Activated B cell treated with CpG ODN at 0.5 μM for 24 hours (primary cell): ENCODE measurements at regions not wholly inside any gene's neighbourhood (a gene's known extent, or its start where the extent isn't known, plus 50 kb on each side); places are given as distances from the start of the nearest gene placed in this dataset.
"Not testable (repeated sequence)": the region's sequence is repeated elsewhere in the genome, so short reads cannot be mapped to it uniquely, and the experiment has no call there.

Experiments
- ATAC-seq: fragments of 200-7000 bp; cut with Tn5 transposase; one replicate; pipeline ENCODE4 v1.10.0; 2021; ENCODE audit warnings: low read depth, mild to moderate bottlenecking, moderate library complexity
- CTCF ChIA-PET: fragments of 350-600 bp; sonication (Branson Sonifier 250); formaldehyde crosslinking; loops from one replicate; lab custom pipeline; 2021; ENCODE audit warnings: antibody characterized with exemption; lab: Charles Lee
- POLR2A ChIA-PET: fragments of 350-600 bp; sonication (Branson Sonifier 250); formaldehyde crosslinking; loops from one replicate; lab custom pipeline; 2021; ENCODE audit warnings: antibody characterized with exemption; lab: Charles Lee
- DNase-seq: peaks from one replicate; pipeline ENCODE4 v3.0.0; 2022
- H3K27ac Mint-ChIP-seq: one replicate; pipeline ENCODE4 v1.8.0; 2020; ENCODE audit warnings: mixed read lengths
- H3K27me3 Mint-ChIP-seq: one replicate; pipeline ENCODE4 v1.8.0; 2021; ENCODE audit warnings: mixed read lengths
- H3K36me3 Mint-ChIP-seq: one replicate; pipeline ENCODE4 v1.8.0; 2021; ENCODE audit warnings: low read depth, mixed read lengths
- H3K4me1 Mint-ChIP-seq: one replicate; pipeline ENCODE4 v1.8.0; 2021; ENCODE audit warnings: mixed read lengths
- H3K4me3 Mint-ChIP-seq: one replicate; pipeline ENCODE4 v1.8.0; 2020; ENCODE audit warnings: mild to moderate bottlenecking, mixed read lengths
- H3K9me3 Mint-ChIP-seq: one replicate; pipeline ENCODE4 v1.8.0; 2020; ENCODE audit warnings: mixed read lengths
- CTCF ChIP-seq: fragments of 200-600 bp; IDR thresholded peaks from one replicate; pipeline ENCODE4 v1.8.0; 2022; ENCODE audit warnings: antibody characterized with exemption, mild to moderate bottlenecking
- intact Hi-C: fragments of 100-400 bp; cut with micrococcal nuclease; formaldehyde crosslinking; loops from one replicate; pipeline ENCODE4 v1.15.1; 2024

DNA sequence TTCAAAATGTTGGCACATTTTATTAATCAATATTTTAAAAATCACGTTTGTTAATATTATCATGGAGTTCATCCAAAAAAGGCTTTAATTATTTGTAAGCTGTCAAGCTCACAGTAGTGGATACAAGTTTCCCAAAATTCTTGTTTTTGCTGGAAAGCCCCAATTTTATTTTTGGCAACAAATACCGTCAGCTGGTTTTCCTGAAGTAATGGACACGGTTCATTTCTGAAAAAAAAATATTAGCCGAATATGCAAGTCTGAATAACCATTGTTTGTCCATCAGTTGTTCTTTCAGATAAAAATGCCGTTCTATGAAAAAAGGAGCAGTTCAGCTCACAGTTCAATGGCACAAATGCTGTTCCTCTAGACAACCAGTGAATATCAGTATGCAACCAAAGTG lies 101.5 kb upstream of the RAI14 start:
- ChIA-PET CTCF (no interaction called here), POLR2A (no interaction called here)
- Mint-ChIP-seq H3K9me3 (no peaks in the 10 kb centered on the region), H3K4me1 (no peaks in the 10 kb centered on the region), H3K36me3 (no peaks in the 10 kb centered on the region), H3K4me3 (no peak overlapping the region), H3K27ac (no peak overlapping the region), H3K27me3 (peaks cover 2% of the 10 kb centered on the region)
- intact Hi-C loops = no loop called here
- TF ChIP-seq CTCF = no peak
- DNase-seq (no peak), ATAC-seq (no peak)

DNA sequence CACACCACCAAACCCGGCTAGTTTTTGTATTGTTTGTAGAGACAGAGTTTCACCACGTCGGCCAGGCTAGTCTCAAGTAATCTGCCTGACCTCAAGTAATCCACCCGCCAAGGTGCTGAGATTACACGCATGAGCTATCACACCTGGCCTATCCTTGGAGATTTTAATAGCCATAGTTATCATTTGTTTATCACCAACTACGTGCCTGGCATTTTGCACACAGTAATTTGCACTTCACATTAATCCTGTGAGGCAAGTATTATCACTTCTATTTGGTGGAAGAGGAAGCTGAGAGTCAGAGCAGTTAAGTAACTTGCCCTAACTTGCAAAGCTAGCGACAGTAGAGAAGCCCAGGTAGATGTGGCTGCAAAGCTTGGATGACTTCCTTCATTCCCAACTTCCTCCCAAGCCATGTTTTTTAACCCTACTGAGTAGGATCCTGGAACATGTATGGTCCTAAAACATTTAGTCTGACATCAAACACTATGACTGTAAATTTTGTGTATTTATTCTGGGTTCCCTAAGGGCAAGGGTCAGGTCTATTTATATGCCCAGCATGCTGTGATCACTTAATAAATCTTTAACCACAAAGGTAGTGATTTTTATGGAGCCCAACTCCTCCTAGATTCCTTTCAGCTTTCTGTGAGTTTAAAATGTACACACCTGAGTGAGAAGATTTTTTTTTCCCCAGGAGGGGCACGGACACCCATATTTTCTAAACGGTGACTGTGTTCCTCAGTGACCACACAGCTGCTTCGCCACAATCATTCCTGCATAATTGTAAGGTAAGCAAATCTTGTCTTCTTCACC lies 100.2 kb upstream of the RAI14 start:
- peaks cover 2% of the 10 kb centered on the region for H3K27me3 Mint-ChIP-seq
- TF ChIP-seq CTCF = no peak
- no peaks in the 10 kb centered on the region for H3K36me3 Mint-ChIP-seq
- ChIA-PET CTCF (no interaction called here), POLR2A (no interaction called here)
- ATAC-seq (no peak), DNase-seq (no peak)
- intact Hi-C loops = no loop called here
- H3K4me3 Mint-ChIP-seq = no peak overlapping the region
- no peaks in the 10 kb centered on the region for H3K9me3 Mint-ChIP-seq
- H3K4me1 Mint-ChIP-seq = no peaks in the 10 kb centered on the region
- H3K27ac Mint-ChIP-seq = no peak overlapping the region

GRCh38 chr5:34556509-34556782 lies 99.7 kb upstream of the RAI14 start:
- no peak for DNase-seq
- TF ChIP-seq CTCF = no peak
- POLR2A ChIA-PET = no interaction called here
- H3K27me3 Mint-ChIP-seq = no peaks in the 10 kb centered on the region
- no peak overlapping the region for H3K4me3 Mint-ChIP-seq
- CTCF ChIA-PET = no interaction called here
- no peaks in the 10 kb centered on the region for H3K9me3 Mint-ChIP-seq
- no peaks in the 10 kb centered on the region for H3K4me1 Mint-ChIP-seq
- H3K36me3 Mint-ChIP-seq = no peaks in the 10 kb centered on the region
- intact Hi-C loops = no loop called here
- no peak for ATAC-seq
- no peak overlapping the region for H3K27ac Mint-ChIP-seq

GRCh38 chr5:34561581-34561980 lies 94.5 kb upstream of the RAI14 start:
- H3K27me3 Mint-ChIP-seq, CTCF ChIA-PET, DNase-seq, POLR2A ChIA-PET, ATAC-seq, H3K9me3 Mint-ChIP-seq, H3K4me1 Mint-ChIP-seq, intact Hi-C loops, H3K36me3 Mint-ChIP-seq, H3K27ac Mint-ChIP-seq, H3K4me3 Mint-ChIP-seq: not testable (repeated sequence)

DNA sequence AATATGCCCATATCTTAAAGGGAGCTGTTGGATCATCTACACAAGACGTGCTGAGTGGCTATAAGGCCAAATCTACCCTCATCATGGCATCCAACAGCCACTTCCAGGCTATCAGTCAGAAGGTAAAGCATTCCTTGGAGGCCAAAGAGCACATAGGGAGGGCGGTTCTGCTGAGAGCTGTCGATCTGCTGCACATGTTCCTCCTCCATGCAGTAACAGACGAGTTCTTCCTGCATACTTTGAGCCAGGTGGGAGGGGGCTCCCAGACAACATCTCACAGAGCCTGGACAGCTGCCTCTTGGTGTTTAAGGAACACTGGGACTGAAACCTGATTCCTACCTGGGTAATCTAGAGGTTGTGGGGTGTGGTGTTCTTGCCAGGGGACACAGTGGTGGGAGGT lies 93.3 kb upstream of the RAI14 start:
- Mint-ChIP-seq H3K27ac (no peak overlapping the region), H3K4me1 (no peaks in the 10 kb centered on the region), H3K36me3 (no peaks in the 10 kb centered on the region), H3K27me3 (peaks cover 4% of the 10 kb centered on the region), H3K9me3 (no peaks in the 10 kb centered on the region), H3K4me3 (no peak overlapping the region)
- ChIA-PET CTCF (no interaction called here), POLR2A (no interaction called here)
- TF ChIP-seq CTCF = no peak
- DNase-seq = no peak
- intact Hi-C loops = no loop called here
- no peak for ATAC-seq

DNA sequence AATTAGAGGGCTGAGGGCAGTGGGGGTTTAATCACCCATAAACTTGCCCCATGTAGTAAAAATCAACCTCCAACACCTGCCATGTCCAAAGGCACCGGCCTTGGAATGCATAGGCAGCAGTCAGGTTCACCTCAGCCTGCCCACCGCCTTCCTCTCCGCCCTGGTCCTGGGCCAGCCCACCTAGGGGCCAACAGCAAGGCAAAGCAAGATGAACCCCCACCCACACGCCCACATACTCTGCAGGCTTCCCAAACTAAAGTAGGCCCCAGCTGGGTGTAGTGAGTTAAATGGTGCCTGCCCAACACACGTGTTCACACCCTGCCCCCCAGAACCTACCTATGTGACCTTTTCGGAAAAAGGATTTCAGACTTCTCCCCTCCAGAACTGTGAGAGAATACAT lies 92.9 kb upstream of the RAI14 start:
- no peak overlapping the region for H3K27ac Mint-ChIP-seq
- peaks cover 4% of the 10 kb centered on the region for H3K27me3 Mint-ChIP-seq
- CTCF ChIA-PET = no interaction called here
- no peaks in the 10 kb centered on the region for H3K9me3 Mint-ChIP-seq
- no peak overlapping the region for H3K4me3 Mint-ChIP-seq
- intact Hi-C loops = no loop called here
- H3K36me3 Mint-ChIP-seq = no peaks in the 10 kb centered on the region
- DNase-seq = no peak
- TF ChIP-seq CTCF = no peak
- POLR2A ChIA-PET = no interaction called here
- no peaks in the 10 kb centered on the region for H3K4me1 Mint-ChIP-seq
- no peak for ATAC-seq
